ENCODE measurements at regions not wholly inside any gene's neighbourhood (a gene's known extent, or its start where the extent isn't known, plus 50 kb on each side); places are given as distances from the start of the nearest gene placed in this dataset.

GRCh38 chr2:153235516-153235915 is 243.0 kb downstream of the RPRM start:
- TF ChIP-seq Cebpa-rat (IDR thresholded peaks at IDR 0.05) = no peak
- Histone ChIP-seq H3K4me2 (no peak overlapping the region), H3K4me1 (no peaks in the 10 kb centered on the region), H3K27ac (no peak overlapping the region), H3K27me3 (no peaks in the 10 kb centered on the region), H3K9me3 (no peaks in the 10 kb centered on the region), H3K4me3 (no peak overlapping the region), H4K20me1 (no peaks in the 10 kb centered on the region), H3K36me3 (no peaks in the 10 kb centered on the region), H3K9ac (no peak overlapping the region)

GRCh38 chr2:153232464-153232863 is 246.1 kb downstream of the RPRM start:
- Histone ChIP-seq H3K27me3 (no peaks in the 10 kb centered on the region), H3K9ac (no peak overlapping the region), H3K4me1 (no peaks in the 10 kb centered on the region), H4K20me1 (no peaks in the 10 kb centered on the region), H3K27ac (no peak overlapping the region), H3K4me3 (no peak overlapping the region), H3K36me3 (no peaks in the 10 kb centered on the region), H3K9me3 (no peaks in the 10 kb centered on the region), H3K4me2 (no peak overlapping the region)
- TF ChIP-seq Cebpa-rat (IDR thresholded peaks at IDR 0.05) = no peak

- no peaks in the 10 kb centered on the region for H3K4me1 ChIP-seq
- no peaks in the 10 kb centered on the region for H3K27me3 ChIP-seq
- H3K4me2 ChIP-seq = no peak overlapping the region
- H3K9ac ChIP-seq = no peak overlapping the region
- no peaks in the 10 kb centered on the region for H3K36me3 ChIP-seq
- no peak overlapping the region for H3K4me3 ChIP-seq
- TF ChIP-seq Cebpa-rat (IDR thresholded peaks at IDR 0.05) = no peak
- no peak overlapping the region for H3K27ac ChIP-seq
- H3K9me3 ChIP-seq = peaks cover under 1% of the 10 kb centered on the region; the same call in 1 of the 2 replicates
- H4K20me1 ChIP-seq = no peaks in the 10 kb centered on the region
These were observed 247.6 kb downstream of the RPRM start for GRCh38 chr2:153230977-153231376.

GRCh38 chr2:153228904-153229303 is 249.7 kb downstream of the RPRM start:
- no peak for TF ChIP-seq Cebpa-rat (IDR thresholded peaks at IDR 0.05)
- H3K9ac ChIP-seq = no peak overlapping the region
- no peak overlapping the region for H3K4me3 ChIP-seq
- H3K27me3 ChIP-seq = no peaks in the 10 kb centered on the region
- no peak overlapping the region for H3K4me2 ChIP-seq
- H3K4me1 ChIP-seq = no peaks in the 10 kb centered on the region
- no peaks in the 10 kb centered on the region for H4K20me1 ChIP-seq
- H3K27ac ChIP-seq = no peak overlapping the region
- no peaks in the 10 kb centered on the region for H3K36me3 ChIP-seq
- peaks cover 4% of the 10 kb centered on the region; the same call in 1 of the 2 replicates for H3K9me3 ChIP-seq

GRCh38 chr2:153227981-153228380 is 250.6 kb downstream of the RPRM start:
- no peaks in the 10 kb centered on the region for H3K4me1 ChIP-seq
- no peaks in the 10 kb centered on the region for H3K36me3 ChIP-seq
- H3K4me2 ChIP-seq = no peak overlapping the region
- H3K27me3 ChIP-seq = no peaks in the 10 kb centered on the region
- no peaks in the 10 kb centered on the region for H4K20me1 ChIP-seq
- H3K27ac ChIP-seq = no peak overlapping the region
- H3K4me3 ChIP-seq = no peak overlapping the region
- no peak for TF ChIP-seq Cebpa-rat (IDR thresholded peaks at IDR 0.05)
- H3K9ac ChIP-seq = no peak overlapping the region
- H3K9me3 ChIP-seq = peaks cover 4% of the 10 kb centered on the region; the same call in 1 of the 2 replicates

- Histone ChIP-seq H3K9ac (no peak overlapping the region), H3K9me3 (peaks cover 10% of the 10 kb centered on the region; the same call in 1 of the 2 replicates), H3K4me2 (no peak overlapping the region), H3K4me1 (no peaks in the 10 kb centered on the region), H3K36me3 (no peaks in the 10 kb centered on the region), H3K27me3 (no peaks in the 10 kb centered on the region), H4K20me1 (no peaks in the 10 kb centered on the region), H3K4me3 (no peak overlapping the region), H3K27ac (no peak overlapping the region)
- no peak for TF ChIP-seq Cebpa-rat (IDR thresholded peaks at IDR 0.05)
These were observed 256.1 kb downstream of the RPRM start for GRCh38 chr2:153222231-153223165.

- H3K4me3 ChIP-seq = no peak overlapping the region
- H3K9me3 ChIP-seq = peaks cover 10% of the 10 kb centered on the region; the same call in 1 of the 2 replicates
- H4K20me1 ChIP-seq = no peaks in the 10 kb centered on the region
- H3K4me1 ChIP-seq = no peaks in the 10 kb centered on the region
- H3K27me3 ChIP-seq = no peaks in the 10 kb centered on the region
- no peak for TF ChIP-seq Cebpa-rat (IDR thresholded peaks at IDR 0.05)
- no peak overlapping the region for H3K4me2 ChIP-seq
- H3K9ac ChIP-seq = no peak overlapping the region
- no peaks in the 10 kb centered on the region for H3K36me3 ChIP-seq
- H3K27ac ChIP-seq = no peak overlapping the region
These were observed 257.1 kb downstream of the RPRM start for GRCh38 chr2:153221506-153221905.

GRCh38 chr2:153221087-153221486 is 257.5 kb downstream of the RPRM start:
- Histone ChIP-seq H3K9ac (no peak overlapping the region), H3K4me1 (no peaks in the 10 kb centered on the region), H3K27ac (no peak overlapping the region), H3K4me3 (no peak overlapping the region), H3K9me3 (peaks cover 10% of the 10 kb centered on the region; the same call in 1 of the 2 replicates), H4K20me1 (no peaks in the 10 kb centered on the region), H3K27me3 (no peaks in the 10 kb centered on the region), H3K36me3 (no peaks in the 10 kb centered on the region), H3K4me2 (no peak overlapping the region)
- no peak for TF ChIP-seq Cebpa-rat (IDR thresholded peaks at IDR 0.05)

- TF ChIP-seq Cebpa-rat (IDR thresholded peaks at IDR 0.05) = no peak
- H4K20me1 ChIP-seq = no peaks in the 10 kb centered on the region
- H3K4me3 ChIP-seq = no peak overlapping the region
- no peak overlapping the region for H3K9ac ChIP-seq
- no peaks in the 10 kb centered on the region for H3K4me1 ChIP-seq
- H3K27ac ChIP-seq = no peak overlapping the region
- peaks cover 6% of the 10 kb centered on the region; the same call in 1 of the 2 replicates for H3K9me3 ChIP-seq
- no peak overlapping the region for H3K4me2 ChIP-seq
- H3K36me3 ChIP-seq = no peaks in the 10 kb centered on the region
- H3K27me3 ChIP-seq = no peaks in the 10 kb centered on the region
These were observed 259.7 kb downstream of the RPRM start for GRCh38 chr2:153218851-153219250.

GRCh38 chr2:153214337-153214736 is 264.2 kb downstream of the RPRM start:
- no peak overlapping the region for H3K4me3 ChIP-seq
- H3K9ac ChIP-seq = no peak overlapping the region
- H3K27me3 ChIP-seq = no peaks in the 10 kb centered on the region
- H3K9me3 ChIP-seq = no peaks in the 10 kb centered on the region
- no peak for TF ChIP-seq Cebpa-rat (IDR thresholded peaks at IDR 0.05)
- no peaks in the 10 kb centered on the region for H4K20me1 ChIP-seq
- H3K4me1 ChIP-seq = no peaks in the 10 kb centered on the region
- no peak overlapping the region for H3K27ac ChIP-seq
- no peaks in the 10 kb centered on the region for H3K36me3 ChIP-seq
- no peak overlapping the region for H3K4me2 ChIP-seq
